ENCODE measurements at regions not wholly inside any gene's neighbourhood (a gene's known extent, or its start where the extent isn't known, plus 50 kb on each side); places are given as distances from the start of the nearest gene placed in this dataset.

GRCh38 chr20:6641012-6641411 is 126.5 kb upstream of the BMP2 start:
- H3K4me2 ChIP-seq, result no peak overlapping the region
- ATAC-seq (no peak), FAIRE-seq (no peak), DNase-seq (ENCODE audit: low read depth in 1 of 2, low spot score in 1 of 2) (no peak)
- no peaks in the 10 kb centered on the region for H3K9me3 ChIP-seq
- WGBS (ENCODE audit: missing lambda C conversion rate), result 12% methylated on average over 5 of the region's 5 CpGs
- TF ChIP-seq HOXB5 (CRISPR knock-in tag; IDR thresholded peaks at IDR 0.05) (no peak), FOSL2 (IDR thresholded peaks at IDR 0.05) (no peak), FOSL2 (CRISPR knock-in tag; IDR thresholded peaks at IDR 0.05) (no peak), ZSCAN20 (CRISPR knock-in tag; IDR thresholded peaks at IDR 0.05) (no peak), NPAS2 (CRISPR knock-in tag; IDR thresholded peaks at IDR 0.05; ENCODE audit: borderline replicate concordance) (no peak), NFE2L2 (conservative IDR thresholded peaks at IDR 0.05; ENCODE audit: low read length) (no peak)
- ChIA-PET CTCF (interaction anchor here (1.2 kb wide), 1 partner anchor 20 kb away, joined by 3 read pairs; no protein-coding TSS in a partner anchor), POLR2A (no interaction called here)
- no peak overlapping the region for H3K27ac ChIP-seq
- H3K4me3 ChIP-seq, result no peak overlapping the region
- no peaks in the 10 kb centered on the region for H3K4me1 ChIP-seq

- Histone ChIP-seq H3K9me3 (no peaks in the 10 kb centered on the region), H3K4me2 (no peak overlapping the region), H3K27ac (no peak overlapping the region), H3K4me1 (no peaks in the 10 kb centered on the region), H3K4me3 (no peak overlapping the region)
- ChIA-PET CTCF (interaction anchor here (0.8 to 1.2 kb wide), 3 partner anchors 9 to 16 kb away, joined by 3 to 6 read pairs (median 5); no protein-coding TSS in a partner anchor), POLR2A (no interaction called here)
- FAIRE-seq (no peak), DNase-seq (ENCODE audit: low read depth in 1 of 2, low spot score in 1 of 2) (no peak), ATAC-seq (no peak)
- TF ChIP-seq ELK1 (IDR thresholded peaks at IDR 0.05; ENCODE audit: low read depth, low read length), result no peak
- TF ChIP-seq SREBF2 (IDR thresholded peaks at IDR 0.05), result no peak
Measured at GRCh38 chr20:6637160-6637579, 130.3 kb upstream of the BMP2 start.

- ATAC-seq (peak; percentile 70 to 80; a peak in 5 of 6 replicates), DNase-seq (ENCODE audit: low read depth in 1 of 2, low spot score in 1 of 2) (peak; percentile 23 to 47), FAIRE-seq (peak; percentile 68)
- Histone ChIP-seq H3K9me3 (no peaks in the 10 kb centered on the region), H3K27ac (no peak overlapping the region), H3K4me1 (no peaks in the 10 kb centered on the region), H3K4me2 (no peak overlapping the region), H3K4me3 (no peak overlapping the region)
- 3% methylated on average over 8 of the region's 8 CpGs for WGBS (ENCODE audit: missing lambda C conversion rate)
- CTCF ChIA-PET, result interaction anchor here (0.8 to 1.2 kb wide), 5 partner anchors 9 to 1290 kb away, joined by 3 to 6 read pairs (median 4); no protein-coding TSS in a partner anchor
- peak; percentile 46 to 47; a peak in 4 of 5 replicates for TF ChIP-seq RAD21 (conservative IDR thresholded peaks at IDR 0.05 in 1 of 2, IDR thresholded peaks at IDR 0.05 in 1 of 2)
- TF ChIP-seq CTCF (IDR thresholded peaks at IDR 0.05), result peak; percentile 33; the same call in 1 of the 3 replicates
- TF ChIP-seq RARB (CRISPR knock-in tag; IDR thresholded peaks at IDR 0.05), result no peak
- peak; percentile 35; the same call in 1 of the 3 replicates for TF ChIP-seq SMC3 (IDR thresholded peaks at IDR 0.05)
- POLR2A ChIA-PET, result no interaction called here
Measured at GRCh38 chr20:6636209-6637159, 131.0 kb upstream of the BMP2 start.

GRCh38 chr20:6635034-6635736 is 132.3 kb upstream of the BMP2 start:
- DNase-seq (ENCODE audit: low read depth in 1 of 2, low spot score in 1 of 2) (no peak), ATAC-seq (no peak)
- POLR2A ChIA-PET, result no interaction called here

More at GRCh38 chr20:6635034-6635736, 132.3 kb upstream of the BMP2 start:
- Histone ChIP-seq H3K9me3 (no peaks in the 10 kb centered on the region), H3K4me1 (no peaks in the 10 kb centered on the region), H3K27ac (no peak overlapping the region), H3K4me2 (no peak overlapping the region), H3K4me3 (no peak overlapping the region)
- no peak for TF ChIP-seq ELK1 (IDR thresholded peaks at IDR 0.05; ENCODE audit: low read depth, low read length)
- CTCF ChIA-PET, result interaction anchor here (0.7 to 1.6 kb wide), 4 partner anchors 8 to 1292 kb away, joined by 3 to 5 read pairs (median 4); no protein-coding TSS in a partner anchor
- WGBS (ENCODE audit: missing lambda C conversion rate), result 5% methylated on average over 1 of the region's 1 CpG
- no peak for FAIRE-seq

Measured in A549 (cell line).